HepG2 (cell line): ENCODE measurements at regions not wholly inside any gene's neighbourhood (a gene's known extent, or its start where the extent isn't known, plus 50 kb on each side); places are given as distances from the start of the nearest gene placed in this dataset.

Experiments
- ATAC-seq: fragments of 200-7000 bp; cut with Tn5 transposase; 3 replicates; pipeline ENCODE4 v1.9.1; 2020; ENCODE audit warnings: mild to moderate bottlenecking, moderate library complexity
- BruUV-seq: library from RNA; stranded (reverse); fragments of 400-500 nt; replicated peaks from 2 replicates; lab custom pipeline; 2021; lab: Mats Ljungman, UMichigan
- CTCF ChIA-PET: fragments of 300-600 bp; formaldehyde crosslinking; extraction: SDS; loops from one replicate; lab custom pipeline; 2021; ENCODE audit warnings: low total read pairs, inconsistent platforms, low intra/inter-chr PET ratio; lab: Yijun Ruan, JAX
- POLR2A ChIA-PET: fragments of 350-600 bp; sonication (Branson Sonifier 250); formaldehyde crosslinking; loops from one replicate; lab custom pipeline; 2020; ENCODE audit warnings: antibody characterized with exemption, inconsistent platforms; lab: Yijun Ruan, JAX
- DNase-seq: peaks from one replicate; pipeline ENCODE4 v3.0.0-alpha.2; 2015; ENCODE audit warnings: low spot score
- FAIRE-seq: peaks from 3 replicates; lab custom pipeline; 2011; peaks lifted over from hg19 to GRCh38; lab: Jason Lieb, UNC
- H2AFZ ChIP-seq: one replicate; pipeline ENCODE4 v1.6.1; 2011; ENCODE audit warnings: low read length, inconsistent platforms
- H3K27ac ChIP-seq: fragments of 300-600 bp; 3 replicates; pipeline ENCODE4 v1.8.0; 2011; ENCODE audit warnings: mixed run types, mild to moderate bottlenecking, mixed read lengths, low read length, inconsistent platforms; ENCODE audit not compliant: insufficient read depth; ENCODE audit errors: extremely low read length
- H3K27me3 ChIP-seq, 2 experiments: fragments of 200-600 bp in 1 of 2; 2 replicates in 1 of 2; 3 replicates in 1 of 2; pipeline versions ENCODE4 v1.6.0 to v1.8.0; 2011; ENCODE audit warnings: low read length in 2 of 2, mild to moderate bottlenecking in 2 of 2, moderate library complexity in 2 of 2, inconsistent platforms in 1 of 2; ENCODE audit not compliant: insufficient read depth in 2 of 2, control insufficient read depth in 1 of 2
- H3K36me3 ChIP-seq, 2 experiments: fragments of 200-600 bp in 1 of 2; replicated peaks in 1 of 2; 2 replicates in 1 of 2; 3 replicates in 1 of 2; pipeline versions ENCODE4 v1.5.1 to v1.8.0; 2011; ENCODE audit warnings: low read length in 2 of 2, inconsistent platforms in 1 of 2; ENCODE audit not compliant: insufficient read depth in 2 of 2, control insufficient read depth in 1 of 2
- H3K4me1 ChIP-seq: 2 replicates; pipeline ENCODE4 v1.5.1; 2012; ENCODE audit warnings: low read length, inconsistent platforms; ENCODE audit not compliant: insufficient read depth
- H3K4me2 ChIP-seq: 2 replicates; pipeline ENCODE4 v1.6.0; 2011; ENCODE audit warnings: low read depth, low read length, inconsistent platforms
- H3K4me3 ChIP-seq, 3 experiments: fragments of 200-600 bp in 1 of 3; sonication (generic), shearing (Covaris generic) in 1 of 3; replicated peaks in 1 of 3; 2 replicates each; pipeline ENCODE4 v1.5.1; 2011 to 2016; ENCODE audit warnings: low read length in 3 of 3, inconsistent platforms in 2 of 3, low read depth in 2 of 3, mild to moderate bottlenecking in 2 of 3, control low read depth in 1 of 3, mixed read lengths in 1 of 3; ENCODE audit not compliant: insufficient read depth in 1 of 3
- H3K79me2 ChIP-seq: one replicate; pipeline ENCODE4 v1.6.1; 2011; ENCODE audit warnings: low read length, inconsistent platforms; ENCODE audit not compliant: insufficient read depth
- H3K9ac ChIP-seq: 2 replicates; pipeline ENCODE4 v1.6.0; 2011; ENCODE audit warnings: mild to moderate bottlenecking, low read depth, low read length, inconsistent platforms; ENCODE audit not compliant: insufficient read depth
- H3K9me3 ChIP-seq: 2 replicates; pipeline ENCODE4 v1.5.1; 2012; ENCODE audit warnings: mild to moderate bottlenecking, low read length
- H4K20me1 ChIP-seq: 2 replicates; pipeline ENCODE4 v1.6.0; 2011; ENCODE audit warnings: inconsistent platforms, mild to moderate bottlenecking, low read length, moderate library complexity; ENCODE audit not compliant: insufficient read depth
- ATF7 ChIP-seq, 2 experiments: fragments of 450-650 bp in 1 of 2; sonication (generic) in 1 of 2; formaldehyde crosslinking in 1 of 2; IDR thresholded peaks; 2 replicates each; pipeline versions ENCODE4 v1.4.0 to v1.6.1; 2016 to 2020; ENCODE audit warnings: antibody characterized with exemption in 1 of 2, mild to moderate bottlenecking in 1 of 2, missing genetic modification reagents in 1 of 2
- ATF7-NPFF ChIP-seq: sonication (generic); formaldehyde crosslinking; IDR thresholded peaks from 2 replicates; pipeline ENCODE4 v1.8.1; 2023; ENCODE audit warnings: mild to moderate bottlenecking, low read depth, missing genetic modification reagents, moderate library complexity
- CREB1 ChIP-seq, 2 experiments: fragments of 450-650 bp in 1 of 2; IDR thresholded peaks; 2 replicates each; pipeline ENCODE4 v1.6.1; 2016 to 2017; ENCODE audit warnings: control low read depth in 1 of 2, mild to moderate bottlenecking in 1 of 2, missing compliant biosample characterization in 1 of 2, missing genetic modification characterization in 1 of 2
- FOSL1 ChIP-seq: sonication (generic); formaldehyde crosslinking; IDR thresholded peaks from 2 replicates; pipeline ENCODE4 v1.9.0; 2021; ENCODE audit warnings: missing genetic modification reagents, borderline replicate concordance
- HMG20A ChIP-seq: IDR thresholded peaks from 2 replicates; pipeline ENCODE4 v1.6.1; 2016; ENCODE audit warnings: borderline replicate concordance
- NFRKB ChIP-seq: fragments of 450-650 bp; IDR thresholded peaks from 2 replicates; pipeline ENCODE4 v1.6.1; 2017
- SMYD3 ChIP-seq: sonication (generic); formaldehyde crosslinking; IDR thresholded peaks from 2 replicates; pipeline ENCODE4 v1.8.1; 2023; ENCODE audit warnings: mild to moderate bottlenecking, missing genetic modification reagents
- ZNF567 ChIP-seq: sonication (generic); formaldehyde crosslinking; IDR thresholded peaks from 2 replicates; pipeline ENCODE4 v1.8.1; 2023; ENCODE audit warnings: mild to moderate bottlenecking, missing genetic modification reagents, borderline replicate concordance
- WGBS: methylation state at CpG from one replicate; pipeline ENCODE4 v1.1.6; 2017; ENCODE audit warnings: low lambda C conversion rate; 5-methylcytosine and 5-hydroxymethylcytosine counted together
- in situ Hi-C: cut with HindIII; loops from 2 replicates; pipeline ENCODE4 v1.10.0; 2017; ENCODE audit warnings: low pct_unique_long_range_greater_than_20kb; ENCODE audit not compliant: extremely low pct_ligation_motif_present
- intact Hi-C: fragments of 100-400 bp; cut with micrococcal nuclease; formaldehyde crosslinking; loops from one replicate; pipeline ENCODE4 v1.10.0; 2022; ENCODE audit not compliant: unreplicated experiment
- TF ChIP-seq, protein P1 (sequence below): sonication (generic); formaldehyde crosslinking; IDR thresholded peaks from 2 replicates; pipeline ENCODE4 v1.5.0; 2020; ENCODE audit warnings: missing genetic modification reagents
- TF ChIP-seq, protein P2 (sequence below): sonication (generic); formaldehyde crosslinking; IDR thresholded peaks from 2 replicates; pipeline ENCODE4 v1.4.0; 2020; ENCODE audit warnings: missing genetic modification reagents, borderline replicate concordance
- TF ChIP-seq, protein P3 (sequence below): sonication (generic); formaldehyde crosslinking; IDR thresholded peaks from 2 replicates; pipeline ENCODE4 v1.9.0; 2022; ENCODE audit warnings: low read depth, missing genetic modification reagents
- TF ChIP-seq, protein P4 (sequence below), 2 experiments: sonication (generic) in 1 of 2; formaldehyde crosslinking in 1 of 2; IDR thresholded peaks; 2 replicates each; pipeline versions ENCODE4 v1.4.0 to v1.6.1; 2018 to 2020; ENCODE audit warnings: missing genetic modification reagents in 2 of 2, borderline replicate concordance in 1 of 2, low read depth in 1 of 2, mild to moderate bottlenecking in 1 of 2, missing biosample characterization in 1 of 2

DNA sequence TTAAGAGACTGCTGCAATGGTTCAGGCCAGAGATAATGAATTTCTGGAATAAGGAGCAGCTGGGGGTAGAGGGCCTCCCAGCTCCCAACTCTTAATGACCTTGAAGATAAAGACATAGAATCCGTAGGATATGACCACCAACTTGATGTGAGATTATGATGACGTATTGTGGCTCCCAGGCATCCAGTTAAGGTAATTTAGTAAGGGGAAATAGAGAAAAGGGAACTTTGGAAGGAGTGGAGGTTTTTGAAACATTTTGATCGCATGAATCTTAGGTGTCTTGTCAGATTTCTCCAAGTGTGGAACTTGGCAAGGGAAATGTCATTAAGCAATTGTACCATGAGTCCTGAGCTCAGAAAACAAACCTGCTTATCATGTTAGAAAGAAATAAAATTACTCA is 277.3 kb upstream of the TANK start:
- H3K27ac ChIP-seq, result no peak overlapping the region
- TF ChIP-seq ATF7 (IDR thresholded peaks at IDR 0.05), result peak; percentile 27; the same call in 1 of the 2 replicates
- TF ChIP-seq ATF7 (CRISPR knock-in tag; IDR thresholded peaks at IDR 0.05), result no peak
- TF ChIP-seq, protein P1, sequence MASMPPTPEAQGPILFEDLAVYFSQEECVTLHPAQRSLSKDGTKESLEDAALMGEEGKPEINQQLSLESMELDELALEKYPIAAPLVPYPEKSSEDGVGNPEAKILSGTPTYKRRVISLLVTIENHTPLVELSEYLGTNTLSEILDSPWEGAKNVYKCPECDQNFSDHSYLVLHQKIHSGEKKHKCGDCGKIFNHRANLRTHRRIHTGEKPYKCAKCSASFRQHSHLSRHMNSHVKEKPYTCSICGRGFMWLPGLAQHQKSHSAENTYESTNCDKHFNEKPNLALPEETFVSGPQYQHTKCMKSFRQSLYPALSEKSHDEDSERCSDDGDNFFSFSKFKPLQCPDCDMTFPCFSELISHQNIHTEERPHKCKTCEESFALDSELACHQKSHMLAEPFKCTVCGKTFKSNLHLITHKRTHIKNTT (CRISPR knock-in tag), result no peak
- peak; percentile 80 for TF ChIP-seq CREB1 (IDR thresholded peaks at IDR 0.05)
- no peak for TF ChIP-seq CREB1 (CRISPR knock-in tag; IDR thresholded peaks at IDR 0.05)
- no TSS peak for BruUV-seq
- no peaks in the 10 kb centered on the region for H3K4me1 ChIP-seq
- no peak overlapping the region for H2AFZ ChIP-seq
- H3K36me3 ChIP-seq, result no peaks in the 10 kb centered on the region
- H3K4me3 ChIP-seq, result no peak overlapping the region
- H3K4me2 ChIP-seq, result no peak overlapping the region
- no peak for ATAC-seq
- H3K9me3 ChIP-seq, result no peaks in the 10 kb centered on the region
- intact Hi-C loops (no loop called here), in situ Hi-C loops (no loop called here)
- no peaks in the 10 kb centered on the region for H3K27me3 ChIP-seq
- WGBS, result 10% methylated on average over 3 of the region's 3 CpGs
- POLR2A ChIA-PET, result no interaction called here
- H4K20me1 ChIP-seq, result no peaks in the 10 kb centered on the region
- DNase-seq, result no peak
- no peaks in the 10 kb centered on the region for H3K79me2 ChIP-seq
- no peak overlapping the region for H3K9ac ChIP-seq
- CTCF ChIA-PET, result no interaction called here
- FAIRE-seq, result no peak

DNA sequence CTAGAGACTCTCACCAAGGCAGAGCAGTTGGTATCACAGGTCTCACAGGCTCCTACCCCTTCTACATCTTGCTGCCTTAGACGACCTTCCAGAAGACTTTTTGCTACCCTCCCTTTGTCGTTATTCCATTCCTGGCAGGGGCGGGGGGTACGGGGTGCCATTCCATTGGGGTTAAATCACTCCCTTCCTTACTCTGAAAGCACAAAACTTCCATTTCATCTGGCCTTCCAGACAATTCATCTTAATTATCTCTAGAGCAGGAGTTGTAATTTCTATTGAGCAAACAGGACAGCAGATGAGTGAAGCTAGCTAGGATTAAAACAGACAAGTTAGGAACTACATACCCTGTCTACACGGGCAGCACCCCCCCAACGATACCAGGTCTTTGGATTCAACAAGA is 276.2 kb upstream of the TANK start:
- Histone ChIP-seq H4K20me1 (no peaks in the 10 kb centered on the region), H3K9me3 (no peaks in the 10 kb centered on the region), H3K4me3 (no peak overlapping the region), H3K4me1 (no peaks in the 10 kb centered on the region), H3K4me2 (no peak overlapping the region), H3K27ac (no peak overlapping the region), H3K9ac (no peak overlapping the region), H3K27me3 (no peaks in the 10 kb centered on the region), H3K79me2 (no peaks in the 10 kb centered on the region), H3K36me3 (no peaks in the 10 kb centered on the region), H2AFZ (no peak overlapping the region)
- ChIA-PET CTCF (no interaction called here), POLR2A (no interaction called here)
- 3% methylated on average over 6 of the region's 6 CpGs for WGBS
- in situ Hi-C loops, result no loop called here
- intact Hi-C loops, result no loop called here
- DNase-seq, result no peak
- FAIRE-seq, result no peak
- no peak for ATAC-seq
- BruUV-seq, result no TSS peak
- TF ChIP-seq FOSL1 (CRISPR knock-in tag) (no peak), ZNF567 (CRISPR knock-in tag) (no peak), ATF7-NPFF (no peak), NFRKB (no peak), SMYD3 (CRISPR knock-in tag) (no peak), HMG20A (CRISPR knock-in tag) (no peak)
- TF ChIP-seq, protein P2, sequence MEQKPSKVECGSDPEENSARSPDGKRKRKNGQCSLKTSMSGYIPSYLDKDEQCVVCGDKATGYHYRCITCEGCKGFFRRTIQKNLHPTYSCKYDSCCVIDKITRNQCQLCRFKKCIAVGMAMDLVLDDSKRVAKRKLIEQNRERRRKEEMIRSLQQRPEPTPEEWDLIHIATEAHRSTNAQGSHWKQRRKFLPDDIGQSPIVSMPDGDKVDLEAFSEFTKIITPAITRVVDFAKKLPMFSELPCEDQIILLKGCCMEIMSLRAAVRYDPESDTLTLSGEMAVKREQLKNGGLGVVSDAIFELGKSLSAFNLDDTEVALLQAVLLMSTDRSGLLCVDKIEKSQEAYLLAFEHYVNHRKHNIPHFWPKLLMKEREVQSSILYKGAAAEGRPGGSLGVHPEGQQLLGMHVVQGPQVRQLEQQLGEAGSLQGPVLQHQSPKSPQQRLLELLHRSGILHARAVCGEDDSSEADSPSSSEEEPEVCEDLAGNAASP, result no peak
- TF ChIP-seq, protein P3, sequence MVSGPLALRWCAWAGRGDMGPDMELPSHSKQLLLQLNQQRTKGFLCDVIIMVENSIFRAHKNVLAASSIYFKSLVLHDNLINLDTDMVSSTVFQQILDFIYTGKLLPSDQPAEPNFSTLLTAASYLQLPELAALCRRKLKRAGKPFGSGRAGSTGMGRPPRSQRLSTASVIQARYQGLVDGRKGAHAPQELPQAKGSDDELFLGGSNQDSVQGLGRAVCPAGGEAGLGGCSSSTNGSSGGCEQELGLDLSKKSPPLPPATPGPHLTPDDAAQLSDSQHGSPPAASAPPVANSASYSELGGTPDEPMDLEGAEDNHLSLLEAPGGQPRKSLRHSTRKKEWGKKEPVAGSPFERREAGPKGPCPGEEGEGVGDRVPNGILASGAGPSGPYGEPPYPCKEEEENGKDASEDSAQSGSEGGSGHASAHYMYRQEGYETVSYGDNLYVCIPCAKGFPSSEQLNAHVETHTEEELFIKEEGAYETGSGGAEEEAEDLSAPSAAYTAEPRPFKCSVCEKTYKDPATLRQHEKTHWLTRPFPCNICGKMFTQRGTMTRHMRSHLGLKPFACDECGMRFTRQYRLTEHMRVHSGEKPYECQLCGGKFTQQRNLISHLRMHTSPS (CRISPR knock-in tag), result no peak
- TF ChIP-seq, protein P4, sequence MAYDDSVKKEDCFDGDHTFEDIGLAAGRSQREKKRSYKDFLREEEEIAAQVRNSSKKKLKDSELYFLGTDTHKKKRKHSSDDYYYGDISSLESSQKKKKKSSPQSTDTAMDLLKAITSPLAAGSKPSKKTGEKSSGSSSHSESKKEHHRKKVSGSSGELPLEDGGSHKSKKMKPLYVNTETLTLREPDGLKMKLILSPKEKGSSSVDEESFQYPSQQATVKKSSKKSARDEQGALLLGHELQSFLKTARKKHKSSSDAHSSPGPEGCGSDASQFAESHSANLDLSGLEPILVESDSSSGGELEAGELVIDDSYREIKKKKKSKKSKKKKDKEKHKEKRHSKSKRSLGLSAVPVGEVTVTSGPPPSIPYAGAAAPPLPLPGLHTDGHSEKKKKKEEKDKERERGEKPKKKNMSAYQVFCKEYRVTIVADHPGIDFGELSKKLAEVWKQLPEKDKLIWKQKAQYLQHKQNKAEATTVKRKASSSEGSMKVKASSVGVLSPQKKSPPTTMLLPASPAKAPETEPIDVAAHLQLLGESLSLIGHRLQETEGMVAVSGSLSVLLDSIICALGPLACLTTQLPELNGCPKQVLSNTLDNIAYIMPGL (CRISPR knock-in tag; IDR thresholded peaks at IDR 0.05; ENCODE audit: borderline replicate concordance in 1 of 2, low read depth in 1 of 2), result no peak
